Peyer's patch (tissue), 4 donors: ENCODE measurements at regions not wholly inside any gene's neighbourhood (a gene's known extent, or its start where the extent isn't known, plus 50 kb on each side); places are given as distances from the start of the nearest gene placed in this dataset.

Experiments
- POLR2A ChIP-seq, 2 donors: fragments of 450-650 bp; IDR thresholded peaks; one replicate each; pipeline ENCODE4 v1.5.1; 2017; ENCODE audit warnings: antibody characterized with exemption in 2 of 2, mild to moderate bottlenecking in 2 of 2, moderate library complexity in 2 of 2
- TF ChIP-seq, protein P1 (sequence below), 6 experiments: fragments of 450-650 bp in 4 of 6; fragments of 200-600 bp in 2 of 6; sonication (generic) in 1 of 6; IDR thresholded peaks; one replicate each; pipeline ENCODE4 v1.5.1; 2017 to 2019; ENCODE audit warnings: antibody characterized with exemption in 6 of 6, mild to moderate bottlenecking in 3 of 6, moderate library complexity in 1 of 6

GRCh38 chr2:39524756-39525635, 87.9 kb upstream of the MAP4K3 start:
- TF ChIP-seq, protein P1, sequence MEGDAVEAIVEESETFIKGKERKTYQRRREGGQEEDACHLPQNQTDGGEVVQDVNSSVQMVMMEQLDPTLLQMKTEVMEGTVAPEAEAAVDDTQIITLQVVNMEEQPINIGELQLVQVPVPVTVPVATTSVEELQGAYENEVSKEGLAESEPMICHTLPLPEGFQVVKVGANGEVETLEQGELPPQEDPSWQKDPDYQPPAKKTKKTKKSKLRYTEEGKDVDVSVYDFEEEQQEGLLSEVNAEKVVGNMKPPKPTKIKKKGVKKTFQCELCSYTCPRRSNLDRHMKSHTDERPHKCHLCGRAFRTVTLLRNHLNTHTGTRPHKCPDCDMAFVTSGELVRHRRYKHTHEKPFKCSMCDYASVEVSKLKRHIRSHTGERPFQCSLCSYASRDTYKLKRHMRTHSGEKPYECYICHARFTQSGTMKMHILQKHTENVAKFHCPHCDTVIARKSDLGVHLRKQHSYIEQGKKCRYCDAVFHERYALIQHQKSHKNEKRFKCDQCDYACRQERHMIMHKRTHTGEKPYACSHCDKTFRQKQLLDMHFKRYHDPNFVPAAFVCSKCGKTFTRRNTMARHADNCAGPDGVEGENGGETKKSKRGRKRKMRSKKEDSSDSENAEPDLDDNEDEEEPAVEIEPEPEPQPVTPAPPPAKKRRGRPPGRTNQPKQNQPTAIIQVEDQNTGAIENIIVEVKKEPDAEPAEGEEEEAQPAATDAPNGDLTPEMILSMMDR (IDR thresholded peaks at IDR 0.05), result no peak
- no peak for TF ChIP-seq POLR2A (IDR thresholded peaks at IDR 0.05)
